Thyroid gland (tissue), 4 donors: ENCODE measurements at regions not wholly inside any gene's neighbourhood (a gene's known extent, or its start where the extent isn't known, plus 50 kb on each side); places are given as distances from the start of the nearest gene placed in this dataset.

ENCODE experiments used
- CTCF ChIP-seq, 6 experiments: fragments of 200-600 bp in 3 of 6; fragments of 450-650 bp in 3 of 6; sonication (generic) in 3 of 6; IDR thresholded peaks; one replicate each; pipeline ENCODE4 v1.5.1; 2016 to 2019; ENCODE audit warnings: antibody characterized with exemption in 6 of 6, mild to moderate bottlenecking in 2 of 6, inconsistent platforms in 1 of 6, moderate library complexity in 1 of 6
- POLR2A ChIP-seq, 2 donors: fragments of 450-650 bp; IDR thresholded peaks; one replicate each; pipeline ENCODE4 v1.6.1; 2017; ENCODE audit warnings: antibody characterized with exemption in 2 of 2, mild to moderate bottlenecking in 2 of 2, moderate library complexity in 1 of 2

DNA sequence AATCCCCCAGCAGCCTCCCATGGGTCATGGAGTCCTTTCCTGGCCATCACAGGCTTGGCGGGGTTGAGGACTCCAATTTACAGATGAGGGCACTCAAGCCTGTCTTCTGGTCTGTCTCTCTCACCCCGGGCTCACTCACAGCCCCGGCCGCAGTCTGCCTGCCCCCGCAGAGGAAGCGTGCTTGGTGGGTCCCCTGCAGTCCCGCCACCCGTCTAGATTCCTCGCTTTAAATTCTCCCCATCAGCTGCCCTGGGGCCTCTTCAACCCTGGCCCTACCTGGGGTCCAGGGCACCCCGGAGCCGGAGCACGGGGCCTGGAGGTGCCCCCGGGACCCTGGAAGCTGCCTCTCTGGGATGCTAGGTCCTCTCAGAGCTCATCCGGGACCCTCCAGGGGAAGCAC lies 92.9 kb downstream of the ENGASE start:
- TF ChIP-seq CTCF (IDR thresholded peaks at IDR 0.05) (no peak), POLR2A (IDR thresholded peaks at IDR 0.05) (no peak)
